Breast epithelium (tissue), 3 donors: ENCODE measurements at regions not wholly inside any gene's neighbourhood (a gene's known extent, or its start where the extent isn't known, plus 50 kb on each side); places are given as distances from the start of the nearest gene placed in this dataset.

Experiments
- CTCF ChIP-seq, 3 donors: fragments of 450-650 bp; IDR thresholded peaks; one replicate each; pipeline ENCODE4 v1.5.1; 2016 to 2017; ENCODE audit warnings: antibody characterized with exemption in 3 of 3, mild to moderate bottlenecking in 3 of 3, moderate library complexity in 3 of 3
- POLR2AphosphoS5 ChIP-seq, 3 donors: sonication (generic); formaldehyde crosslinking; IDR thresholded peaks; one replicate each; pipeline ENCODE4 v1.6.1; 2017; ENCODE audit warnings: antibody characterized with exemption in 3 of 3

DNA sequence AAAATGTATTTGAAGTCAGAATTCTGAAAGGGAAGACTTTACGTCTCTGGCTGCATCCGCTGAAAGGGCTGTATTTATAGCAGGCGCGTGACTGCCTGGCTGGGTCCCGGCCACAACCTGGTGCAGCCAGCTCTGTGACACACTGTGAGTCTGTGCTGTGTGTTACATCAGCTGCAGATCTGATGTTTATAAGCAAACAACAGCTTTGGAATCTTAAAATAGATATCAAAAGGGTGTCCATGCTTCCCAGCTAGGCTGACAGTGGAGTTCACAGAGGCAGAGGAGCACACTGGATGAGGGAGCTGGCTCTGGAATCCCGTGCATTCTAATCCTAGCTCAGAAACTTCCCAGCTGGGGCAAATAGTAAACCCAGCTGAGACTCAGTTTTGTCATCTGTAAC, 433.4 kb upstream of the BRINP1 start:
- TF ChIP-seq POLR2AphosphoS5 (IDR thresholded peaks at IDR 0.05) (no peak), CTCF (IDR thresholded peaks at IDR 0.05) (no peak)
